Tibial nerve (tissue), 4 donors: ENCODE measurements at regions not wholly inside any gene's neighbourhood (a gene's known extent, or its start where the extent isn't known, plus 50 kb on each side); places are given as distances from the start of the nearest gene placed in this dataset.
"Not testable (repeated sequence)": the region's sequence is repeated elsewhere in the genome, so short reads cannot be mapped to it uniquely, and the experiment has no call there.

Source experiments
- CTCF ChIP-seq, 5 experiments: fragments of 200-600 bp in 3 of 5; fragments of 450-650 bp in 2 of 5; sonication (generic) in 3 of 5; IDR thresholded peaks; one replicate each; pipeline ENCODE4 v1.5.1; 2016 to 2019; ENCODE audit warnings: antibody characterized with exemption in 5 of 5, mild to moderate bottlenecking in 3 of 5, moderate library complexity in 2 of 5
- EP300 ChIP-seq, 2 donors: sonication (generic); formaldehyde crosslinking; IDR thresholded peaks; one replicate each; pipeline ENCODE4 v1.6.1; 2017; ENCODE audit warnings: antibody characterized with exemption in 2 of 2, mild to moderate bottlenecking in 1 of 2
- POLR2A ChIP-seq, 2 donors: fragments of 450-650 bp; IDR thresholded peaks; one replicate each; pipeline ENCODE4 v1.6.1; 2017; ENCODE audit warnings: antibody characterized with exemption in 2 of 2, mild to moderate bottlenecking in 2 of 2, moderate library complexity in 2 of 2

GRCh38 chr9:65397226-65397625, 112.2 kb upstream of the FOXD4L5 start:
- TF ChIP-seq CTCF, POLR2A, EP300 (IDR thresholded peaks at IDR 0.05): not testable (repeated sequence)
